GM18520 (cell line): ENCODE measurements at regions not wholly inside any gene's neighbourhood (a gene's known extent, or its start where the extent isn't known, plus 50 kb on each side); places are given as distances from the start of the nearest gene placed in this dataset.
"Not testable (repeated sequence)": the region's sequence is repeated elsewhere in the genome, so short reads cannot be mapped to it uniquely, and the experiment has no call there.

Experiments
- ATAC-seq: cut with Tn5 transposase; IDR thresholded peaks from one replicate; pipeline ENCODE4 v1.9.1; 2021; ENCODE audit not compliant: unreplicated experiment

- no peak for ATAC-seq
Observed at GRCh38 chr7:91455411-91455810, 191.2 kb downstream of the FZD1 start.

GRCh38 chr7:91457208-91457607, 193.0 kb downstream of the FZD1 start:
- ATAC-seq: no peak

- ATAC-seq: no peak
Observed at GRCh38 chr7:91459539-91459938, 195.3 kb downstream of the FZD1 start.

- ATAC-seq: no peak
Observed at GRCh38 chr7:91462316-91462715, 198.1 kb downstream of the FZD1 start.

- ATAC-seq: no peak
Observed at GRCh38 chr7:91463330-91463729, 199.1 kb downstream of the FZD1 start.

GRCh38 chr7:91465595-91466061, 201.4 kb downstream of the FZD1 start:
- ATAC-seq: no peak

GRCh38 chr7:91468256-91468655, 204.0 kb downstream of the FZD1 start:
- no peak for ATAC-seq

- no peak for ATAC-seq
Observed at GRCh38 chr7:91473619-91474018, 209.4 kb downstream of the FZD1 start.

GRCh38 chr7:91474074-91474473, 209.8 kb downstream of the FZD1 start:
- ATAC-seq: no peak

- not testable (repeated sequence) for ATAC-seq
Observed at GRCh38 chr7:91480470-91480869, 216.2 kb downstream of the FZD1 start.

GRCh38 chr7:91491868-91492267, 227.6 kb downstream of the FZD1 start:
- no peak for ATAC-seq

GRCh38 chr7:91492317-91492716, 228.1 kb downstream of the FZD1 start:
- ATAC-seq: no peak

GRCh38 chr7:91492773-91493172, 228.5 kb downstream of the FZD1 start:
- no peak for ATAC-seq

- no peak for ATAC-seq
Observed at GRCh38 chr7:91494450-91494849, 230.2 kb downstream of the FZD1 start.

GRCh38 chr7:91496251-91496820, 232.1 kb downstream of the FZD1 start:
- no peak for ATAC-seq

- ATAC-seq: not testable (repeated sequence)
Observed at GRCh38 chr7:91497277-91497676, 233.0 kb downstream of the FZD1 start.

- no peak for ATAC-seq
Observed at GRCh38 chr7:91503934-91504555, 239.8 kb downstream of the FZD1 start.

GRCh38 chr7:91504919-91505318, 240.7 kb downstream of the FZD1 start:
- ATAC-seq: no peak

- ATAC-seq: not testable (repeated sequence)
Observed at GRCh38 chr7:91506966-91507365, 242.7 kb downstream of the FZD1 start.

- not testable (repeated sequence) for ATAC-seq
Observed at GRCh38 chr7:91511861-91512260, 247.6 kb downstream of the FZD1 start.

- no peak for ATAC-seq
Observed at GRCh38 chr7:91512958-91513357, 248.7 kb downstream of the FZD1 start.

- no peak for ATAC-seq
Observed at GRCh38 chr7:91514591-91514990, 250.4 kb downstream of the FZD1 start.

GRCh38 chr7:91515961-91516360, 251.7 kb downstream of the FZD1 start:
- ATAC-seq: no peak
